ENCODE measurements at regions not wholly inside any gene's neighbourhood (a gene's known extent, or its start where the extent isn't known, plus 50 kb on each side); places are given as distances from the start of the nearest gene placed in this dataset.
A peak's percentile ranks its signal among the peaks of the same experiment; 100 is the strongest.
"Not testable (repeated sequence)": the region's sequence is repeated elsewhere in the genome, so short reads cannot be mapped to it uniquely, and the experiment has no call there.

DNA sequence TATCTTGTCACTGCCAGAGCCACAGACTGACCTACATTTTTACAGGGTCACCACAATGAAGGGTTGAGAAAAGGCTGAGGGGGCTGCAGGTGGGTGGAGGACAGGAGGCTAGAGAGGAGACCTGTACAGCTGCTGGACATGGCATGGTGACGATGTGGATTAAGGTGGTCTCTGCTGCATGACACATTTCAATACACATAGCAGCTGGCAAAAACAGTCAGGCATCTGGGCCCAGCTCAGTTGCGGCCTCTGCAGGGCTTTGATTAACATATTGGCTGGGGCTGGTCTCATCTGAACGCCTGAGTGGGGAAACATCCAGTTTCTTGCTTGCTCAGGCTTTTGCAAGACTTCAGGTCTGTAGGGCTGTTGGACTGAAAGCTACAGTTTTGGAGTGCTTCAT, 265.4 kb upstream of the FOXF1 start:
- DNase-seq = no peak

DNA sequence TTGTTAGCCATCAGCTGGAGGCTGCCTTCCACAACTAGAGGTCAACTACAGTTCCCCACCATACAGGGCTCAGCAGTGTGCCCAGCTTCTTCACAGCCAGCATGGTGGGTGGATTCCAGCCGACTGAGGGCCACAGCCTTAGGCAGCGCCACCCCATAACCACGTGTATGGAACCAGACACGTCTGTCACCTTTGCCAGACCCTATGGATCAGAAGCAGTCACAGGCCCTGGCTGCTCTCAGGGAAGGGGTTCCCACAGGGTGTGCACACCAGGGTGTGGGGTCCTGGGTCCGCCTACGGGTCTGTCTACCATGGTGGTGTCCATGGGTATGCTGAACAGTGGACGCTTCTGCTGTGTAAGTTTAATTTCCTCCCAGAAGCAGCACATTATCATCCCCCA, 265.0 kb upstream of the FOXF1 start:
- DNase-seq = no peak

DNA sequence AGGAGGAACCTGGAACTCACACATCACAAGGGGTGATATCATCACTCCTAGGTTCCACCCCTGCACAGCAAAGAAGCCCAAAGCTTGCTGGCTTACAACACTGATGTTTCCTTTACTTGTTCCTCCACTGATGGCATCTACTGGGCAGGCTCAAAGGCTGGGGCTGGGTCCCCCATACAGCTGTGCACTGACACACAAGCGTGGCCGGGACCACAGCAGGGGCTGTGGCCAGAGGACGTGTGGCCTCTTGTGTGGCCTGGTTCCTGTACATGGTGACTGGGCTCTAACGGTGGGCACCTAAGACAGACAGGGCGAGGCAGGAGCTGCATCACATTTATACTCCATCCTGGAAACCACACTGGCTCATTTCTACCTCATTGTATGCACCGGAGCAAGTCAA, 264.4 kb upstream of the FOXF1 start:
- no peak for DNase-seq

DNA sequence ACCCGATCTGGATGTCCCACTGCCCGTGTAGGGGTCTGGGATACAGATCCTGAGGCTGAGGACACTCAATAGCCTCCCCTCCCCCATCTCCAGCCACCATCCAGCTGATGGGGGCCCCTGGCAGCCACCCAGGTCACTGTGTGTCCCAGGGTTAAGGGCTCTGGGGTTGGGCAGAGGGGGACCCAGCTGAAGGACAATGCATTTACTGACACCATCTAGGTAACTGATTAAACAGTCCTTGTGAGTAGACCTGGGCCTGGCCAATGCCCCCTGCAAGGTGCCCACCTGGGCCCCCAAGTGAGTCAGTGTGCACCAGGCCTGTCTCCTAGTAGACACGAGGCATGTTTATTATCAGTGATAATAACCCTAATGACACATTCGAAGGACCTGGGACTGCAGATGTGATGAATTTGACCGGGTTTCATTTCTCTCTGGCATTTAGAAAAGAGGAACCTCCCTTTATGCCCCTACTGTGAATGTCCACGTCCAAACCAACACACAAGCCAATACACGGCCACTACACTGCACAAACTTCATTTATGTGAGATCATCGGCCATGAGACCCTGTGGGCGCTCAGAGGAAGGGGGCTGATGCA, 261.9 kb upstream of the FOXF1 start:
- no peak for DNase-seq

DNA sequence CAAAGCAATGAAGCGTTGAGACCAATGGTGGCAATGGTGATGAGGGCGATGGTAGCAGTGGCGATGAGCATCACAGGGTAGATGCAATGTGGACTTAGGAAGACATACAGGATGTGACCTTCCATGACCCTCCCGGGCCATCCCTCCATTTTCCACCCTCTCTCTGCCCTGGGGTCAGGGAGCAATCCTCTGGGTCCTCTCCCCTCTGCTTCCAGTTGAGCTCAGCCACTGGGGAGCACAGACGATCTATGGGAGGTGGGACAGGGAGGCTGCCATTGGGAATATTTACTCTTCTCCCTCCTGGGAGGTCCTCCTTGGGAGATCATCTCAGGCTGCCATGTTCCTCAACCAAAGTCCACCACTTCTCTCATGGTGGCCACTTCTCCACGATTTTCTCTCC, 260.7 kb upstream of the FOXF1 start:
- DNase-seq = no peak

DNA sequence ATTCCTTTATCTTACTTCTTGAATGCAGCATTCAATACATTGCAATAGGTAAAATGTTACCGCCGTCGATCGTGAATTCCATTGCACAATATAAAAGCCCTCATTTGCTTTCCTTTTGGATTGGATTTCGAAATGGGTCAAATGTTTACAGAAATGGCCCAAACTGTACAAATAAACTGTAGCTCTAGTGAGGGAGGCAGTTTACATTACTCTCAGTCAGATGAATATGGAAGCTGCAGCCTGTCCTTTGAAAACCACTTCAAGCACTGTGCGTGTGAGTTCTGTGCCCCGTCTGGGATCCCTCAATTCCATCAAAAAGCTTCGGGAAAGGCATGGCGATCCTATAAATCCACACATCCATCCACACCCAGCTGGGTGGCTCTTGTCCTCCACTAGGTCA, 258.6 kb upstream of the FOXF1 start:
- no peak for DNase-seq

DNA sequence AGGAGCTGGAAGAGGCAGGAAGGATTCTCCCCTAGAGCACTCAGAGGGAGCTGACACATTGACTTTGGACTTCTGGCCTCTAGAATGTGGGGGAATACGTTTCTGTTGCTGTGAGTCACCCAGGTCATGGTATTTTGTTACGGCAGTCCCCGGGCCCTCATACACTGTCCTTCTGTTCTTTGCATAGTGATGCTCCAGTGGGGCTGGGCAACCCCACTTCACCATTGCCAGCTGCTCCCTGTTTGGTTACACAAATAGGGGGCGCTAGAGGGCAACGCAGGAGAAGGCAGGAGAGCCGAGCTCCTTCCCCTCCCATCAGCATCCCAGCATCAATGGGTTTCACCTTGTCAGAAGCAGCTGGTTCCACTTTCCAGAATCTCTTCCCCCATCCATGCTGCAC, 257.7 kb upstream of the FOXF1 start:
- peak; percentile 7 to 17 for DNase-seq

DNA sequence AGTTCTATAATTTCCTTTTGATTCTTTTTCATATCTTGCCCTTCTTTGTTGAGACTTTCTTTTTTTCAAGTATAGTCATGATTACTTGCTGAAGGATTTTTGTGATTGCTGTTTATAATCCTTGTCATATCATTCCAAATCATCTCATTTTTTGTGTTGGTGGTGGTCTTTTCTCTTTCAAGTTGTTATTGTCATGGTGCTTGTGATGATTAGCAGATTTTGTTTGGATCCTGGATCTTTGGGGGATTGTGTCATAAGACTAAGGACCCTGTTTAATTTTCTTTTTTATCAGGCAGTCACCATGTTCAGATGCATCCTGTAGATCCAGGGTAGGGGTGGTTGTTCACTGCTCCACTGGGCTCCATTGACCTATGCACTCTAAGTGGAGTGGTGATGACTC, 254.4 kb upstream of the FOXF1 start:
- DNase-seq = no peak

DNA sequence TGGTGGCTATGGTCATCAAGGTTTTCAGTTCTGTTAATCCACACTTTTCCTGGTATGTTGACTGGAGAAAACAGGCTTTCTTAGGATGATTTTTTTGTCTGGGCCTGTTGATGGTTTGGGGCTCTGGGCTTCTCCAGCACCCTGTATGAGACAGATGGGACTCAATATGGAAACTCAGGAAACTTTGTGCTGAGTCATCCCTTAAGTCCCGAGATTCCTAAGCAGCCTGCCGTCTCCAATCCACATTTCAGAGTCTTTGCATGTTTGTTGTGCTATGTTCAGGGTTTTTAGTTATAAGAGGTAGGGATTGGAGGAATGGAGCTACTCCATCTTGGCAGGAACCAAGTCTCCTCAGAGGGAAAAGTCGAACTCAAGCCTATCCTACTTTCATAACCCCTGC, 253.3 kb upstream of the FOXF1 start:
- DNase-seq = no peak

DNA sequence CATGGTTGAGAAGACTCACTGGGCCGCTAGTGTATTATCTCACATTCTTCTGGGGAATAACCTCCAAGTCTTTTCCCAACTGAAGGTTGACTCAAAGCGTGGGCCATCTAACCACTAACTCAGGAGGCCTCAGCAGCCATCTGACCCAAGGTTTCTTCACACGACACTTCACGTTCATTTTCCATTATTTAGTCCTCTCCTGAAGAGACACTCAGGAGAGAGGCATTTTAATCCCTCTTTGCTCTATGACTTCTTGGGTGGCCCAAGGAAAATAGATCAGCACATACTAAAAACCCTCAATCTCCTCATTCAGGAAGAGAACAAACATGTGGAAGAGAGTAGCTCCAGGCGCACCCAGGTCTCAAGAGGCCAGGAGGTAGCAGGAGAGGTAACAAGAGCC, 252.8 kb upstream of the FOXF1 start:
- DNase-seq = no peak

DNA sequence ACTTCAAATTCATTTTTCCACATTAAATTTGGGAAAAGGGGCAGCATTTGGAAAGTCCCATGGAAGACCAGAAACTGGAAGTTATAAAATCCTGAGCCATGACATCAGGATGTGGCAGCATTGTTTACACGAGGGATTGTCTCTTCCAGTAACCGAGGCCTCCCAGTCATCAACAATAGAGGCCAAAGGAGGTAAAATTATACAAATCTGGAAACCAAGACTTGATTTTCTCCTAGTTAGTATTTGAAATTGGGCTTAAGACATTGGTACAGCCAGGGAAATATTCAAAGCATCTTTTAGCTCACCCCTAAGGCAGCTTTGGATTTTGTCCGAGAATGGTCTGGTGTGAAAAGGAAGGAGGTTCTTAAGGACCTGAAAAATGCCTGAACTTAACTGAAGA, 251.6 kb upstream of the FOXF1 start:
- DNase-seq = no peak

DNA sequence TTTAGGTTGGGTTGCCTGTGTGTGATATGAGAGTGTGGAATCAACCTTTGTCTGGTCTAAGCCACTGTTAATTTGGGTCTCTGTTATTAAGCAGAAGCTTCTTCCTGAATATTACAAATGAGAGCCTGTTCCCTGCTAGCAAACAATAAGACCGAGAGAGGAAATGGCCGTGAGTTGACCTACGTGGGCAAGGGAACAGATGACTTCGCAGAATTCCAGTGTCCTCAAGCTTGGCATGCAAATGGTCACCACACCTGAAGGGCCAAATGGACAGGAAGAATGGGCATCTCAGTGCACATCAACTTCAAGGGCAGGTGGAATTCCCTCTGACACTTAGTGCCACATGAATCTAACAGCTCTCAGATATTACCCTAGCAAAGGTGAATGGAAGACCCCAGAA, 250.8 kb upstream of the FOXF1 start:
- DNase-seq = no peak

DNA sequence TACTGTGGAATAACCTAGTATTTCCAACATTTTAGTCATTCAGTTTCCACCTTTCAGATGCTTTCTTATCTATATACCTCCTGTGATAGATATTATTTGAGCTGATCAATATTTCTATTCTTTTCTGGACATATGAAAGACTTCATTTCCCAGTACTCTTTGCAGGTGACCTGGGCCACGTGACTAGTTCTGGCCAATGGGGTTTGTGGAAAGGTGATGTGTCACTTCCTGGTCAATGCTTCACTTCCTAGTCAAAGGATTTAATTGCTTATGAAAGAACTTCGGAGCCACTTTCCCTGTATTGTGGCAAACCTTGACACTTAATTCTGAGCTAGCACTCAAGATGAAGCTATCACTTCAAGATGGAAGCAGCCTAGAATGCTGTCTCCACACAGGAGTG, 248.9 kb upstream of the FOXF1 start:
- DNase-seq = peak in 1 of 2 experiments; percentile 22

DNA sequence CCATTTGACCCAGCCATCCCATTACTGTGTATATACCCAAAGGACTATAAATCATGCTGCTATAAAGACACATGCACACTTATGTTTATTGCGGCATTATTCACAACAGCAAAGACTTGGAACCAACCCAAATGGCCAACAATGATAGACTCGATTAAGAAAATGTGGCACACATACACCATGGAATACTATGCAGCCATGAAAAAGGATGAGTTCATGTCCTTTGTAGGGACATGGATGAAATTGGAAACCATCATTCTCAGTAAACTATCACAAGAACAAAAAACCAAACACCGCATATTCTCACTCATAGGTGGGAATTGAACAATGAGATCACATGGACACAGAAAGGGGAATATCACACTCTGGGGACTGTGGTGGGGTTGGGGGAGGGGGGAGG, 242.7 kb upstream of the FOXF1 start:
- DNase-seq = not testable (repeated sequence)

DNA sequence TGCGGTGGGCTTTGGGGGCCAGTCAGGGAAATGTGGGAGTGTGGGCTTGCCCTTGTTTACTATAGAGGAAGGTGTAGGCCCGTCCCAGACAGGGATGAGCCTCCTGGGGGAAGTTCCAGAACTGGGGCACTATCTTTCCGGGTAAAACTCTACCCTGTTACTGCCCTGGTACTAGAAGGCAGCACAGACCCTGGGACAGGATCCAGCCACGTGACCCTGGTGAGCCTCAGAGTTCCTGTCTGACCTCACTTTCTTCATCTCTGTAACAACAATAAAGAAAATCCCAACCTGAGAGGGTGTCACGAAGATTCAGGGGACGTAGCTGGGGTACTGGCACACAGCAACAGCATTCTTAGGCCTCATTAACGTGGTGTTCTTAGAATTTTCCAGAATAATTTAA, 239.6 kb upstream of the FOXF1 start:
- DNase-seq = no peak

DNA sequence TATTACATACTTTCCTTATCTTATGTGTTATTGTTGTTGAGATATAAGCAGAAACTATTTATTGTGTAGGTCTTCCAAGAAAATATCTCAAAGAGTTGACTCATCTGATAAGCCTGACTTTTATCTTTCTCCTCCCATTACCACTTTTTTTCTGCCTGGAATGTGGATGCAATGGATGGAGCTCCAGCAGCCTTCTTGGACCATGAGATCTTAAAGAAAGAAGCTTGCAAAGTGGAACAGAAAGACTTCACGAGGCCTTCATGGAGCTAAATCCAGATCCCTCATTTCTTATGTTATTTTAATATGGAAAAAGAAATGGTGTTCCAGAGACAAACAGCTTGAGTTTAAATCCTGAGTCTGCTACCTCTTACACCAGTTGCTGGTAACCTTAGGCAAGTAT, 237.6 kb upstream of the FOXF1 start:
- DNase-seq = no peak

DNA sequence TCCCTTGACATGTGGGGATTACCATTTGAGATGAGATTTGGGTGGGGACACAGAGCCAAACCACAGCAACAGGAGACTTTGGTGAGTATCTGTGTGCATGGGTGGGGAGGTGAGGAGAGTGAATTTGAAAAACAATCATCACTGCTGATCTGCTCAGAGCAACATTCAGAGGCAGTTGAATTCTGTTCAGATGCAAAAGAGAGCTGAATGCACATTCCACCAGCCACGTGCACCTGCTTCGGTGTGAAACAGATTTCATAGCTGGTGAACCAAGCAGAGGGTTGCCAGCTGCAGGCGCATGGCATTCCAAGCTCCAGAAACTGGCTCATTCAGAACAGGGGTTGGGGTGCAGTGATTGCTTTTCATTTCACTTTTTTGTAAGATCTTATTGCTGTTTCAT, 233.1 kb upstream of the FOXF1 start:
- DNase-seq = no peak

DNA sequence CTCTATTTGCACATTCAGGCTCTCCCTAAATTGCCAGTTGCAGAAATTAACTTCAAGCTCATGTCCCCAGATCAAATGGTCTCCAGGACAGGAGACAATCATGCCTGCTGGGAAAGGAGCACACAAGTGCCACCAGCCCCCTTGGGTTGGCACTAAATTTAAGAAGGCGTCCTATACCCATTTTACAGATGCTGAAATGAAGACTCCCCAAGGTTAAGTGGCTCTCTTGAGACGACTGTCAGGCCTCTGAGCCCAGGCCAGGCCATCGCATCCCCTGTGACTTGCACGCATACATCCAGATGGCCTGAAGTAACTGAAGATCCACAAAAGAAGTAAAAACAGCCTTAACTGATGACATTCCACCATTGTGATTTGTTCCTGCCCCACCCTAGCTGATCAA, 232.5 kb upstream of the FOXF1 start:
- DNase-seq = not testable (repeated sequence)

DNA sequence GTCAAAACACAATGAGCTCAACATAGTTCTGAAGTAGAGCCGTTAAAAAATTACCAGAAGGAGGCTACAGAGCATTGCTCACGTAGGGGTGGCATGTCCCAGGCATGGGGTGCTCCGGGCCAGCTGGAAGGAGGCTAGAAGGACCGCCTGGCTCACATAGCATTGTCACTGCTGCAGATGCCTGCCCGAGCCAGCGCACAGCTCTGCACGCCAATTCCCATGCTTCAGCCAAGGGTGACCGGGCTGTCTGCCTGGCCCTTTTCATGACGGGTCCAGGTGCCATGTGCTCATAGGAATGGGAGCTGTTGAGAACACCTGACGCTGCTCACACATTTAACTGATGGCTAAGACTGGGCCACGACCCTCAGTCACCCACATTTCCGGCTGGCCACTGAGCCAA, 228.9 kb upstream of the FOXF1 start:
- no peak for DNase-seq

DNA sequence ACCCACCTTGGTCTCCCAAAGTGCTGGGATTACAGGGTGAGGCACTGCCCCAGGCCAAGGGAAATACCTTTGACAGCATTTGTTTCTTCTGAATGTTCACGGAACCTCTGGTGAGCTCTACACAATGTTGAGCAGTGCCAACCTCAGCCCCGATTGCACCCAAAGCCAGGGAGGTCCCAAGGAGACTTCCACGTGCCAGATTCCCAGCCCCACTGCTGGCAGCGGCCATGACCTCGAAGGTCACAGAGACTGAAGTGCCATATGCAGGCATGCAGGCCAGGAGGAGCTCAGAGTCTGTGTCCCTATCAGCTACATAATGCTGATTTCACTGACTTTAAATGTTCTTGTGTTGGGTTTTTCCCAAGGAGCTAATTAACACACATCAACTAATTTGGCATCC, 226.4 kb upstream of the FOXF1 start:
- no peak for DNase-seq

DNA sequence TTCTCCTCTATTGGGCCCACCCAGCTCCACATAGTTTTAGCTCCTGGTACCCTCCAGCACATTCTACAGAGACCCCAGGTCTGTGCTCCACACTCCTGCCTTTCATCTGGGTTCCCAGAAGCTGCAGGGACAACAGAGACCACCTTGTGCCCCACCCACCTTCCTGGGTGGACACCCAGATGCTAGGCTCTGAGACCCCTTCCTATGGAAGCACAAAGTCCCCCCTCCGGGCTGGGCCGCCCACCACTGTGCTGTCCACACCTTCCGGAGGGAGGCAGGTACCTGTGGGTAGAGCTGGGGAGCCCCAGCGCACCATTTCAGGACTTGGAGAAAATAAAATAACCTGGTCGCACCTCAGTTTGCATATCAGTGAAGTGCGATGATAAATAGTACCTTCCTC, 224.9 kb upstream of the FOXF1 start:
- no peak for DNase-seq

DNA sequence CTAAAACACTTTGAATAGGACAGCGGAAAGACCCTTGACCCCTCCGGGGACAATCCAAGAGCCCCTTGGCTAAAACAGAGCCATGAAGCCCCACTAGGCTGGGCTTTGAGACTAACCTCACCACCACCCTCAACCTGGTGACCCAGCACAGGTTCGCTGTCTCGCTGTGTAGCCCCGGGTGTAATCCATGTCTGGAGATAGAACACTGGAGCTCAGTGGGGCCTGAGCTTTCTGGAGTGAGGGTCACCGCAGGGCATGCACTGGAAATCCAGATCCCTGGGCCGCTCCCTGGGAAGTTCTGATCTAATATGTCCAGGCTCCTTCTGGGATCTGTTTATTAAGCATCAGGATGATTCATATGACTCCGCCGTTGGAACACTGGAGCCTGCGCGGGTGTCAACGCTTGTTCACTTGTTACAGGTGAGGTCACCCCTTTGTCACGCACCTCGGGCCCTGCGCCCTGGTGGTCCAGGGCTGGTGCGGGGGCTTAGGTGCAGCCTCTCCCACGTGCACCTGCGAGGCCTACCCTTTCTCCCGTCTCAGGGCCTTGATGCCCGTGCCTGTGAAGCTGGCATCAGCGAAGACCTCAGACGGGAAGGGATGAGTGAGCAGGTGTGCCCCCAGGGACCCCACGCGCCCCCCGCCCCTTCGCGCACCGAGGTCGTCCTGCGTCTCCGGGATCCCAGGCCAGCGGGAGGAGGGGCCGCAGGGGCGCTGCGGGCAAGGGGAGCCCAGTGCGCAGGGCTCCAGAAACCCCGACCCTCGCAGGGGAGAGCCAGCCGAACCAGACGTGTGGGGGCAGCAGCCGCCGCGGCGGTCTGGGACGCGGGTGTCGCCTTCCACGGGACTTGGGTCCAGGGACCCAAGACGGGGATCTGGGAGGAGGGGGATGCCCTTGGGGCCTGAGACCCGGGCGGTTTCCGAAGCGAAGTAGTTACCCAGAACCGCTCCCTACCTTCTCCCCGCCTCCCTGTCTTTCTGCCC, 224.1 kb upstream of the FOXF1 start:
- no peak for DNase-seq

DNA sequence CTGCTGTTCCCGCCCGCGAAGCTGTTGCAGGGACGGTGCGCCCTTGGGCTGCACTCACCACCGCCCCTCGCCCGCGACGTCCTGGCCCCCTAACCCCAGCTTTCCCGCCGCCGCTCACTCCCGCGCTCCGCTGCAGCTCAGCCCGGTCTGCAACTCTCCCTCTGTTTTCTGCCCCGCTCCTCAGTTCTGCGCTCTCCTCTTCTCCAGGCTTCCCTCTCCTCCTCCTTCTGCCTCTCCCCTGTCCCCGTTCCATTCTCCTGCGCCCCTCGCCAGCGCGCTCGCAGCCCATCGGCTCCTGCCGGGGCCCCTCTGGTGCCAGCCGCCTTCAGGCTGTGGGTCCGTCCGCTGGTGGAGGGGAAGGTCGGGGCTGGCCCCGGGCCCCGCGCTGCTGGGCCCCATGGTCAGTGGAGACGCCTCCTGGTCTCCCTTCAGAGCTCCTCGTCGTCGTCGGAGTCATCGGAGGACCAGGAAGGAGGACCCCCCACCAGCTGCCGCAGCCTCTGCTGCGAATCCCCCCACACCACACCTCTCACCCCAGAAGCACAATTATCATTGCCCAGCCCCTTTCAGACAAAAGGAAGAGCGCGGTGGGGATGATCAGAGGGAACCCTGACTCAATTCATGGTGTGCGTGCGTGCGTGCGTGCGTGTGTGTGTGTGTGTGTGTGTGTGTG, 223.2 kb upstream of the FOXF1 start:
- no peak for DNase-seq

DNA sequence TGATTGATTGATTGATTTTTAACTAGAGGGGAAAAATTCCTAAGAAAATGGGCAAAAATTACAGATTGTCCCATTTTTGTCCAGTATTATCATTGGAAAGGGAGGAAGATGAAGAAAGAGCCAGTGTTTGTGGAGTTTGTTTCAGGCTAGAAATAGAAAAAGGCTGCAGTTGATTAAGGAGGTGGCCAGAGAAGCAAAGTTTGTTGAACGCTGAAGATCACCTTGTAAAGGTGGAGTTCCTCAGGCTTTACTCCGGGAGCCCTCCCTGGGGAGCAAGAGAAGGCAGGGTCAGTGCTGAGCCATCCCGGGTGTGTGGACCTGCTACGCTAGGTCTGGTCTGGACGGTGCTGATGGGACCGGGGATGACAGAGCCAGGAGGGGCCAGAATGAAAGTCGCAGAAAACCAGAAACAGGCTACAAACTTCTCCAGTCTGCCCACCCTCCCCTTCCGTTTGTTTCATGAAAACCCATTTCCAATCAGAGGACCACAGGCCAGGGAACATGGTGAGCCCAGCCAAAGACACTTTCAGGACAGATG, 222.6 kb upstream of the FOXF1 start:
- DNase-seq = no peak
